Stimulated activated naive B cell treated with anti-CD40 and anti-IgM and Interleukin-4, amounts not matched to agents 10 μg/mL and 1 μg/mL and 100 μg/mL, for 72 hours (primary cell): ENCODE measurements at regions not wholly inside any gene's neighbourhood (a gene's known extent, or its start where the extent isn't known, plus 50 kb on each side); places are given as distances from the start of the nearest gene placed in this dataset.
"Not testable (repeated sequence)": the region's sequence is repeated elsewhere in the genome, so short reads cannot be mapped to it uniquely, and the experiment has no call there.

Experiments
- ATAC-seq, 2 donors: fragments of 150-1000 bp; cut with Tn5 transposase; replicated peaks; 2 replicates each; pipeline ENCODE4 v1.10.0; 2021; ENCODE audit warnings: moderate library complexity in 1 of 2
- DNase-seq: peaks from one replicate; pipeline ENCODE4 v3.0.0; 2021
- H3K27ac Mint-ChIP-seq: one replicate; pipeline ENCODE4 v1.8.0; 2022; ENCODE audit warnings: mild to moderate bottlenecking, mixed read lengths
- H3K27me3 Mint-ChIP-seq, 2 donors: one replicate each; pipeline ENCODE4 v1.8.0; 2022; ENCODE audit warnings: mixed read lengths in 2 of 2
- H3K36me3 Mint-ChIP-seq, 2 donors: one replicate each; pipeline ENCODE4 v1.8.0; 2022; ENCODE audit warnings: mixed read lengths in 2 of 2, mild to moderate bottlenecking in 1 of 2
- H3K4me1 Mint-ChIP-seq, 2 donors: one replicate each; pipeline ENCODE4 v1.8.0; 2022; ENCODE audit warnings: mixed read lengths in 2 of 2, mild to moderate bottlenecking in 1 of 2
- H3K4me3 Mint-ChIP-seq, 2 donors: one replicate each; pipeline ENCODE4 v1.8.0; 2022; ENCODE audit warnings: mild to moderate bottlenecking in 2 of 2, mixed read lengths in 2 of 2, moderate library complexity in 1 of 2
- H3K9me3 Mint-ChIP-seq, 2 donors: one replicate each; pipeline ENCODE4 v1.8.0; 2022; ENCODE audit warnings: mixed read lengths in 2 of 2, mild to moderate bottlenecking in 1 of 2

GRCh38 chr5:153209687-153210086 lies 280.8 kb upstream of the GRIA1 start:
- Mint-ChIP-seq H3K9me3 (peaks cover 0 to 4% of the 10 kb centered on the region in 2 donors), H3K36me3 (no peaks in the 10 kb centered on the region), H3K27ac (no peak overlapping the region), H3K4me1 (no peaks in the 10 kb centered on the region), H3K4me3 (no peak overlapping the region), H3K27me3 (no peaks in the 10 kb centered on the region)
- ATAC-seq (no peak), DNase-seq (no peak)

- no peaks in the 10 kb centered on the region for H3K27me3 Mint-ChIP-seq
- no peaks in the 10 kb centered on the region for H3K36me3 Mint-ChIP-seq
- no peak overlapping the region for H3K27ac Mint-ChIP-seq
- no peak for DNase-seq
- peaks cover 2 to 4% of the 10 kb centered on the region in 2 donors for H3K9me3 Mint-ChIP-seq
- no peak overlapping the region for H3K4me3 Mint-ChIP-seq
- ATAC-seq = no peak
- no peaks in the 10 kb centered on the region for H3K4me1 Mint-ChIP-seq
Observed at GRCh38 chr5:153211076-153211475, 279.4 kb upstream of the GRIA1 start.

GRCh38 chr5:153212471-153212870 lies 278.0 kb upstream of the GRIA1 start:
- no peaks in the 10 kb centered on the region for H3K27me3 Mint-ChIP-seq
- DNase-seq (no peak), ATAC-seq (no peak)
- H3K27ac Mint-ChIP-seq = no peak overlapping the region
- H3K4me1 Mint-ChIP-seq = no peaks in the 10 kb centered on the region
- peaks cover 5 to 7% of the 10 kb centered on the region in 2 donors for H3K9me3 Mint-ChIP-seq
- H3K36me3 Mint-ChIP-seq = no peaks in the 10 kb centered on the region
- no peak overlapping the region for H3K4me3 Mint-ChIP-seq

- no peak overlapping the region for H3K4me3 Mint-ChIP-seq
- H3K27ac Mint-ChIP-seq = no peak overlapping the region
- H3K4me1 Mint-ChIP-seq = no peaks in the 10 kb centered on the region
- no peaks in the 10 kb centered on the region for H3K27me3 Mint-ChIP-seq
- no peaks in the 10 kb centered on the region for H3K36me3 Mint-ChIP-seq
- H3K9me3 Mint-ChIP-seq = peaks cover 8 to 10% of the 10 kb centered on the region in 2 donors
- no peak for ATAC-seq
- DNase-seq = no peak
Observed at GRCh38 chr5:153222936-153223335, 267.5 kb upstream of the GRIA1 start.

GRCh38 chr5:153223376-153223775 lies 267.1 kb upstream of the GRIA1 start:
- H3K9me3 Mint-ChIP-seq = peaks cover 7 to 8% of the 10 kb centered on the region in 2 donors
- no peak overlapping the region for H3K4me3 Mint-ChIP-seq
- no peaks in the 10 kb centered on the region for H3K4me1 Mint-ChIP-seq
- DNase-seq (no peak), ATAC-seq (no peak)
- no peaks in the 10 kb centered on the region for H3K27me3 Mint-ChIP-seq
- no peaks in the 10 kb centered on the region for H3K36me3 Mint-ChIP-seq
- H3K27ac Mint-ChIP-seq = no peak overlapping the region

- Mint-ChIP-seq H3K27ac (no peak overlapping the region), H3K36me3 (no peaks in the 10 kb centered on the region), H3K4me3 (no peak overlapping the region), H3K9me3 (peaks cover 7 to 9% of the 10 kb centered on the region in 2 donors), H3K27me3 (no peaks in the 10 kb centered on the region), H3K4me1 (no peaks in the 10 kb centered on the region)
- ATAC-seq (no peak), DNase-seq (no peak)
Observed at GRCh38 chr5:153224651-153225050, 265.8 kb upstream of the GRIA1 start.

GRCh38 chr5:153233933-153234332 lies 256.5 kb upstream of the GRIA1 start:
- no peaks in the 10 kb centered on the region for H3K36me3 Mint-ChIP-seq
- H3K27me3 Mint-ChIP-seq = no peaks in the 10 kb centered on the region
- DNase-seq = no peak
- H3K4me1 Mint-ChIP-seq = no peaks in the 10 kb centered on the region
- no peak overlapping the region for H3K4me3 Mint-ChIP-seq
- no peak overlapping the region for H3K27ac Mint-ChIP-seq
- ATAC-seq = no peak
- H3K9me3 Mint-ChIP-seq = peaks cover 0 to 6% of the 10 kb centered on the region in 2 donors

GRCh38 chr5:153236319-153236718 lies 254.2 kb upstream of the GRIA1 start:
- no peak overlapping the region for H3K27ac Mint-ChIP-seq
- no peak for DNase-seq
- no peaks in the 10 kb centered on the region for H3K27me3 Mint-ChIP-seq
- no peaks in the 10 kb centered on the region for H3K36me3 Mint-ChIP-seq
- no peak overlapping the region for H3K4me3 Mint-ChIP-seq
- H3K4me1 Mint-ChIP-seq = no peaks in the 10 kb centered on the region
- H3K9me3 Mint-ChIP-seq = peaks cover 0 to 3% of the 10 kb centered on the region in 2 donors
- no peak for ATAC-seq

- Mint-ChIP-seq H3K27ac (no peak overlapping the region), H3K27me3 (no peaks in the 10 kb centered on the region), H3K4me3 (no peak overlapping the region), H3K4me1 (no peaks in the 10 kb centered on the region), H3K9me3 (peaks cover 0 to 3% of the 10 kb centered on the region in 2 donors), H3K36me3 (no peaks in the 10 kb centered on the region)
- DNase-seq (no peak), ATAC-seq (no peak)
Observed at GRCh38 chr5:153237671-153238332, 252.7 kb upstream of the GRIA1 start.

- Mint-ChIP-seq H3K4me1 (no peaks in the 10 kb centered on the region), H3K27ac (no peak overlapping the region), H3K4me3 (no peak overlapping the region), H3K36me3 (no peaks in the 10 kb centered on the region), H3K9me3 (no peaks in the 10 kb centered on the region), H3K27me3 (no peaks in the 10 kb centered on the region)
- ATAC-seq = no peak
- no peak for DNase-seq
Observed at GRCh38 chr5:153257381-153257780, 233.1 kb upstream of the GRIA1 start.

GRCh38 chr5:153258469-153258868 lies 232.0 kb upstream of the GRIA1 start:
- DNase-seq (no peak), ATAC-seq (no peak)
- Mint-ChIP-seq H3K4me3 (no peak overlapping the region), H3K27me3 (no peaks in the 10 kb centered on the region), H3K36me3 (no peaks in the 10 kb centered on the region), H3K9me3 (no peaks in the 10 kb centered on the region), H3K4me1 (no peaks in the 10 kb centered on the region), H3K27ac (no peak overlapping the region)

- H3K27ac Mint-ChIP-seq = no peak overlapping the region
- H3K27me3 Mint-ChIP-seq = no peaks in the 10 kb centered on the region
- H3K4me3 Mint-ChIP-seq = no peak overlapping the region
- peaks cover 0 to 3% of the 10 kb centered on the region in 2 donors for H3K9me3 Mint-ChIP-seq
- ATAC-seq (no peak), DNase-seq (no peak)
- no peaks in the 10 kb centered on the region for H3K36me3 Mint-ChIP-seq
- no peaks in the 10 kb centered on the region for H3K4me1 Mint-ChIP-seq
Observed at GRCh38 chr5:153267506-153267905, 223.0 kb upstream of the GRIA1 start.

- no peaks in the 10 kb centered on the region for H3K27me3 Mint-ChIP-seq
- H3K27ac Mint-ChIP-seq = peak overlapping the region; percentile 60
- ATAC-seq = no peak
- H3K36me3 Mint-ChIP-seq = no peaks in the 10 kb centered on the region
- H3K4me3 Mint-ChIP-seq = no peak overlapping the region
- no peak for DNase-seq
- H3K9me3 Mint-ChIP-seq = no peaks in the 10 kb centered on the region
- H3K4me1 Mint-ChIP-seq = no peaks in the 10 kb centered on the region
Observed at GRCh38 chr5:153275695-153276094, 214.8 kb upstream of the GRIA1 start.

- DNase-seq = no peak
- no peak overlapping the region for H3K4me3 Mint-ChIP-seq
Observed at GRCh38 chr5:153276151-153276550, 214.3 kb upstream of the GRIA1 start.

GRCh38 chr5:153296251-153296844 lies 194.1 kb upstream of the GRIA1 start:
- not testable (repeated sequence) for H3K4me3 Mint-ChIP-seq, H3K27me3 Mint-ChIP-seq, H3K4me1 Mint-ChIP-seq

More at GRCh38 chr5:153276151-153276550, 214.3 kb upstream of the GRIA1 start:
- no peaks in the 10 kb centered on the region for H3K27me3 Mint-ChIP-seq
- no peaks in the 10 kb centered on the region for H3K4me1 Mint-ChIP-seq
- no peak for ATAC-seq
- no peaks in the 10 kb centered on the region for H3K9me3 Mint-ChIP-seq
- peak overlapping the region; percentile 60 for H3K27ac Mint-ChIP-seq
- H3K36me3 Mint-ChIP-seq = no peaks in the 10 kb centered on the region

More at GRCh38 chr5:153296251-153296844, 194.1 kb upstream of the GRIA1 start:
- not testable (repeated sequence) for DNase-seq, H3K36me3 Mint-ChIP-seq, ATAC-seq, H3K27ac Mint-ChIP-seq, H3K9me3 Mint-ChIP-seq
